K562 (cell line): ENCODE measurements at regions not wholly inside any gene's neighbourhood (a gene's known extent, or its start where the extent isn't known, plus 50 kb on each side); places are given as distances from the start of the nearest gene placed in this dataset.

Source experiments
- ATAC-seq: fragments of 200-7000 bp; cut with Tn5 transposase; 3 replicates; pipeline ENCODE4 v1.9.1; 2020; ENCODE audit warnings: moderate library complexity
- BruUV-seq: library from RNA; stranded (reverse); fragments of 400-500 nt; replicated peaks from 2 replicates; lab custom pipeline; 2021; lab: Mats Ljungman, UMichigan
- CTCF ChIA-PET: fragments of 300-600 bp; formaldehyde crosslinking; extraction: SDS; loops from one replicate; lab custom pipeline; 2021; ENCODE audit warnings: low intra/inter-chr PET ratio; lab: Yijun Ruan, JAX
- POLR2A ChIA-PET: fragments of 300-600, 350-650 bp; sonication (Branson Sonifier 250); formaldehyde crosslinking; extraction: SDS; loops from one replicate; lab custom pipeline; 2021; ENCODE audit warnings: antibody characterized with exemption, inconsistent platforms; lab: Yijun Ruan, JAX
- DNase-seq, 4 experiments: peaks; one replicate each; pipeline versions ENCODE4 v3.0.0 to v3.0.0-alpha.2; 2011 to 2018; ENCODE audit warnings: low spot score in 3 of 4, mixed read lengths in 3 of 4; ENCODE audit errors: extremely low read depth in 1 of 4
- FAIRE-seq: peaks from 2 replicates; lab custom pipeline; 2011; peaks lifted over from hg19 to GRCh38; lab: Jason Lieb, UNC
- H2AFZ ChIP-seq: 2 replicates; pipeline ENCODE4 v1.6.0; 2011; ENCODE audit warnings: low read depth, low read length, control low read depth, inconsistent platforms
- H3K27ac ChIP-seq: fragments of 200-600 bp; 3 replicates; pipeline ENCODE4 v1.8.0; 2011; ENCODE audit warnings: low read depth, mild to moderate bottlenecking, control low read depth, inconsistent platforms, low read length, moderate library complexity, mixed read lengths; ENCODE audit errors: extremely low read depth
- H3K27me3 ChIP-seq, 2 experiments: fragments of 300-600 bp in 1 of 2; 2 replicates in 1 of 2; 3 replicates in 1 of 2; pipeline versions ENCODE4 v1.6.0 to v1.8.0; 2011; ENCODE audit warnings: inconsistent platforms in 2 of 2, low read length in 2 of 2, mild to moderate bottlenecking in 1 of 2, mixed read lengths in 1 of 2, moderate library complexity in 1 of 2; ENCODE audit not compliant: control insufficient read depth in 2 of 2, insufficient read depth in 2 of 2
- H3K36me3 ChIP-seq: fragments of 300-600 bp; 3 replicates; pipeline ENCODE4 v1.8.0; 2011; ENCODE audit warnings: mild to moderate bottlenecking, low read length, inconsistent platforms; ENCODE audit not compliant: control insufficient read depth, insufficient read depth
- H3K4me1 ChIP-seq, 2 experiments: fragments of 200-600 bp in 1 of 2; replicated peaks in 1 of 2; 2 replicates in 1 of 2; 3 replicates in 1 of 2; pipeline versions ENCODE4 v1.5.1 to v1.8.0; 2011; ENCODE audit warnings: inconsistent platforms in 2 of 2, low read length in 2 of 2, mild to moderate bottlenecking in 1 of 2, mixed read lengths in 1 of 2, moderate library complexity in 1 of 2; ENCODE audit not compliant: control insufficient read depth in 2 of 2, insufficient read depth in 2 of 2
- H3K4me2 ChIP-seq: 2 replicates; pipeline ENCODE4 v1.6.1; 2011; ENCODE audit warnings: low read length, control low read depth, inconsistent platforms, mixed read lengths; ENCODE audit not compliant: insufficient read depth
- H3K4me3 ChIP-seq: fragments of 200-600 bp; sonication (generic), shearing (Covaris generic); 2 replicates; pipeline ENCODE4 v1.5.1; 2016; ENCODE audit warnings: control low read depth, inconsistent platforms
- H3K79me2 ChIP-seq: fragments of 200-600 bp; 3 replicates; pipeline ENCODE4 v1.8.0; 2011; ENCODE audit warnings: low read length, inconsistent platforms; ENCODE audit not compliant: control insufficient read depth, insufficient read depth
- H3K9ac ChIP-seq, 2 experiments: 2 replicates each; pipeline versions ENCODE4 v1.6.0 to v1.6.1; 2011; ENCODE audit warnings: low read depth in 2 of 2, low read length in 2 of 2, control low read depth in 1 of 2, inconsistent platforms in 1 of 2, mild to moderate bottlenecking in 1 of 2, mixed read lengths in 1 of 2; ENCODE audit not compliant: insufficient read depth in 1 of 2
- H3K9me1 ChIP-seq: one replicate; pipeline ENCODE4 v1.6.0; 2011; ENCODE audit warnings: inconsistent platforms, mild to moderate bottlenecking, low read length, moderate library complexity; ENCODE audit not compliant: control insufficient read depth, insufficient read depth
- H3K9me3 ChIP-seq: replicated peaks from 2 replicates; pipeline ENCODE4 v1.5.1; 2011; ENCODE audit warnings: low read depth, low read length, inconsistent platforms; ENCODE audit not compliant: control insufficient read depth, insufficient read depth
- H4K20me1 ChIP-seq: replicated peaks from 2 replicates; pipeline ENCODE4 v1.6.1; 2011; ENCODE audit warnings: low read length, inconsistent platforms, mixed read lengths; ENCODE audit not compliant: control insufficient read depth, insufficient read depth
- XRCC4 ChIP-seq: IDR thresholded peaks from one replicate; pipeline ENCODE4 v1.6.1; 2011; ENCODE audit not compliant: insufficient read depth, insufficient read length; ENCODE audit errors: extremely low read depth
- WGBS: fragments of 100-300 bp; shearing (Covaris generic); methylation state at CpG from one replicate; pipeline ENCODE4 v1.1.6; 2016; ENCODE audit warnings: low coverage, mixed read lengths; ENCODE audit not compliant: insufficient coverage; ENCODE audit errors: missing lambda C conversion rate; 5-methylcytosine and 5-hydroxymethylcytosine counted together
- in situ Hi-C: fragments of 300-500 bp; cut with MboI; formaldehyde crosslinking; loops from 4 replicates; pipeline ENCODE4 v1.15.0; 2018; ENCODE audit warnings: inconsistent platforms, mixed read lengths
- intact Hi-C: fragments of 100-400 bp; cut with micrococcal nuclease; formaldehyde crosslinking; loops from 2 replicates; pipeline ENCODE4 v1.14.2; 2022
- TF ChIP-seq, protein P1 (sequence below): fragments of 450-650 bp; IDR thresholded peaks from 2 replicates; pipeline ENCODE4 v1.6.1; 2016; ENCODE audit warnings: mild to moderate bottlenecking, moderate library complexity
- TF ChIP-seq, protein P2 (sequence below), 2 experiments: IDR thresholded peaks; 2 replicates each; pipeline ENCODE4 v1.6.1; 2011; ENCODE audit warnings: borderline replicate concordance in 1 of 2, control low read depth in 1 of 2, low read depth in 1 of 2, low read length in 1 of 2, mild to moderate bottlenecking in 1 of 2, mixed read lengths in 1 of 2, moderate library complexity in 1 of 2; ENCODE audit not compliant: insufficient read depth in 1 of 2, insufficient read length in 1 of 2, poor library complexity in 1 of 2, severe bottlenecking in 1 of 2; ENCODE audit errors: extremely low read depth in 1 of 2

- no peaks in the 10 kb centered on the region for H3K4me1 ChIP-seq
- no peaks in the 10 kb centered on the region for H3K9me1 ChIP-seq
- H2AFZ ChIP-seq = no peak overlapping the region
- intact Hi-C loops (loop anchor here (2.0 to 10.0 kb wide), 3 partner anchors 130 to 301 kb away; partner anchors contain the start of gene AGA), in situ Hi-C loops (no loop called here)
- CTCF ChIA-PET = no interaction called here
- FAIRE-seq (no peak), ATAC-seq (peak; percentile 56), DNase-seq (peak in 1 of 4 experiments; percentile 19)
- POLR2A ChIA-PET = interaction anchor here (1.5 kb wide), 1 partner anchor 191 kb away, joined by 4 read pairs; the partner anchor contains the start of gene AGA
- H3K9me3 ChIP-seq = no peaks in the 10 kb centered on the region
- no peak overlapping the region for H3K9ac ChIP-seq
- BruUV-seq = no TSS peak
- no peak overlapping the region for H3K27ac ChIP-seq
- no peaks in the 10 kb centered on the region for H3K27me3 ChIP-seq
- no peaks in the 10 kb centered on the region for H3K36me3 ChIP-seq
- no peaks in the 10 kb centered on the region; the same call in 1 of the 2 replicates for H4K20me1 ChIP-seq
- TF ChIP-seq, protein P1, sequence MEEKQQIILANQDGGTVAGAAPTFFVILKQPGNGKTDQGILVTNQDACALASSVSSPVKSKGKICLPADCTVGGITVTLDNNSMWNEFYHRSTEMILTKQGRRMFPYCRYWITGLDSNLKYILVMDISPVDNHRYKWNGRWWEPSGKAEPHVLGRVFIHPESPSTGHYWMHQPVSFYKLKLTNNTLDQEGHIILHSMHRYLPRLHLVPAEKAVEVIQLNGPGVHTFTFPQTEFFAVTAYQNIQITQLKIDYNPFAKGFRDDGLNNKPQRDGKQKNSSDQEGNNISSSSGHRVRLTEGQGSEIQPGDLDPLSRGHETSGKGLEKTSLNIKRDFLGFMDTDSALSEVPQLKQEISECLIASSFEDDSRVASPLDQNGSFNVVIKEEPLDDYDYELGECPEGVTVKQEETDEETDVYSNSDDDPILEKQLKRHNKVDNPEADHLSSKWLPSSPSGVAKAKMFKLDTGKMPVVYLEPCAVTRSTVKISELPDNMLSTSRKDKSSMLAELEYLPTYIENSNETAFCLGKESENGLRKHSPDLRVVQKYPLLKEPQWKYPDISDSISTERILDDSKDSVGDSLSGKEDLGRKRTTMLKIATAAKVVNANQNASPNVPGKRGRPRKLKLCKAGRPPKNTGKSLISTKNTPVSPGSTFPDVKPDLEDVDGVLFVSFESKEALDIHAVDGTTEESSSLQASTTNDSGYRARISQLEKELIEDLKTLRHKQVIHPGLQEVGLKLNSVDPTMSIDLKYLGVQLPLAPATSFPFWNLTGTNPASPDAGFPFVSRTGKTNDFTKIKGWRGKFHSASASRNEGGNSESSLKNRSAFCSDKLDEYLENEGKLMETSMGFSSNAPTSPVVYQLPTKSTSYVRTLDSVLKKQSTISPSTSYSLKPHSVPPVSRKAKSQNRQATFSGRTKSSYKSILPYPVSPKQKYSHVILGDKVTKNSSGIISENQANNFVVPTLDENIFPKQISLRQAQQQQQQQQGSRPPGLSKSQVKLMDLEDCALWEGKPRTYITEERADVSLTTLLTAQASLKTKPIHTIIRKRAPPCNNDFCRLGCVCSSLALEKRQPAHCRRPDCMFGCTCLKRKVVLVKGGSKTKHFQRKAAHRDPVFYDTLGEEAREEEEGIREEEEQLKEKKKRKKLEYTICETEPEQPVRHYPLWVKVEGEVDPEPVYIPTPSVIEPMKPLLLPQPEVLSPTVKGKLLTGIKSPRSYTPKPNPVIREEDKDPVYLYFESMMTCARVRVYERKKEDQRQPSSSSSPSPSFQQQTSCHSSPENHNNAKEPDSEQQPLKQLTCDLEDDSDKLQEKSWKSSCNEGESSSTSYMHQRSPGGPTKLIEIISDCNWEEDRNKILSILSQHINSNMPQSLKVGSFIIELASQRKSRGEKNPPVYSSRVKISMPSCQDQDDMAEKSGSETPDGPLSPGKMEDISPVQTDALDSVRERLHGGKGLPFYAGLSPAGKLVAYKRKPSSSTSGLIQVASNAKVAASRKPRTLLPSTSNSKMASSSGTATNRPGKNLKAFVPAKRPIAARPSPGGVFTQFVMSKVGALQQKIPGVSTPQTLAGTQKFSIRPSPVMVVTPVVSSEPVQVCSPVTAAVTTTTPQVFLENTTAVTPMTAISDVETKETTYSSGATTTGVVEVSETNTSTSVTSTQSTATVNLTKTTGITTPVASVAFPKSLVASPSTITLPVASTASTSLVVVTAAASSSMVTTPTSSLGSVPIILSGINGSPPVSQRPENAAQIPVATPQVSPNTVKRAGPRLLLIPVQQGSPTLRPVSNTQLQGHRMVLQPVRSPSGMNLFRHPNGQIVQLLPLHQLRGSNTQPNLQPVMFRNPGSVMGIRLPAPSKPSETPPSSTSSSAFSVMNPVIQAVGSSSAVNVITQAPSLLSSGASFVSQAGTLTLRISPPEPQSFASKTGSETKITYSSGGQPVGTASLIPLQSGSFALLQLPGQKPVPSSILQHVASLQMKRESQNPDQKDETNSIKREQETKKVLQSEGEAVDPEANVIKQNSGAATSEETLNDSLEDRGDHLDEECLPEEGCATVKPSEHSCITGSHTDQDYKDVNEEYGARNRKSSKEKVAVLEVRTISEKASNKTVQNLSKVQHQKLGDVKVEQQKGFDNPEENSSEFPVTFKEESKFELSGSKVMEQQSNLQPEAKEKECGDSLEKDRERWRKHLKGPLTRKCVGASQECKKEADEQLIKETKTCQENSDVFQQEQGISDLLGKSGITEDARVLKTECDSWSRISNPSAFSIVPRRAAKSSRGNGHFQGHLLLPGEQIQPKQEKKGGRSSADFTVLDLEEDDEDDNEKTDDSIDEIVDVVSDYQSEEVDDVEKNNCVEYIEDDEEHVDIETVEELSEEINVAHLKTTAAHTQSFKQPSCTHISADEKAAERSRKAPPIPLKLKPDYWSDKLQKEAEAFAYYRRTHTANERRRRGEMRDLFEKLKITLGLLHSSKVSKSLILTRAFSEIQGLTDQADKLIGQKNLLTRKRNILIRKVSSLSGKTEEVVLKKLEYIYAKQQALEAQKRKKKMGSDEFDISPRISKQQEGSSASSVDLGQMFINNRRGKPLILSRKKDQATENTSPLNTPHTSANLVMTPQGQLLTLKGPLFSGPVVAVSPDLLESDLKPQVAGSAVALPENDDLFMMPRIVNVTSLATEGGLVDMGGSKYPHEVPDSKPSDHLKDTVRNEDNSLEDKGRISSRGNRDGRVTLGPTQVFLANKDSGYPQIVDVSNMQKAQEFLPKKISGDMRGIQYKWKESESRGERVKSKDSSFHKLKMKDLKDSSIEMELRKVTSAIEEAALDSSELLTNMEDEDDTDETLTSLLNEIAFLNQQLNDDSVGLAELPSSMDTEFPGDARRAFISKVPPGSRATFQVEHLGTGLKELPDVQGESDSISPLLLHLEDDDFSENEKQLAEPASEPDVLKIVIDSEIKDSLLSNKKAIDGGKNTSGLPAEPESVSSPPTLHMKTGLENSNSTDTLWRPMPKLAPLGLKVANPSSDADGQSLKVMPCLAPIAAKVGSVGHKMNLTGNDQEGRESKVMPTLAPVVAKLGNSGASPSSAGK = peak; percentile 47; the same call in 1 of the 2 replicates
- TF ChIP-seq, protein P2, sequence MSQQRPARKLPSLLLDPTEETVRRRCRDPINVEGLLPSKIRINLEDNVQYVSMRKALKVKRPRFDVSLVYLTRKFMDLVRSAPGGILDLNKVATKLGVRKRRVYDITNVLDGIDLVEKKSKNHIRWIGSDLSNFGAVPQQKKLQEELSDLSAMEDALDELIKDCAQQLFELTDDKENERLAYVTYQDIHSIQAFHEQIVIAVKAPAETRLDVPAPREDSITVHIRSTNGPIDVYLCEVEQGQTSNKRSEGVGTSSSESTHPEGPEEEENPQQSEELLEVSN (IDR thresholded peaks at IDR 0.05; ENCODE audit: borderline replicate concordance in 1 of 2, extremely low read depth in 1 of 2, insufficient read depth in 1 of 2, insufficient read length in 1 of 2, low read depth in 1 of 2, low read length in 1 of 2, poor library complexity in 1 of 2, severe bottlenecking in 1 of 2) = peak in 1 of 2 experiments; percentile 49
- TF ChIP-seq XRCC4 = no peak
- 1% methylated on average over 7 of the region's 7 CpGs for WGBS
- no peak overlapping the region for H3K4me2 ChIP-seq
- no peaks in the 10 kb centered on the region for H3K79me2 ChIP-seq
- H3K4me3 ChIP-seq = no peak overlapping the region
Measured at GRCh38 chr4:177251237-177251636, 58.4 kb upstream of the NEIL3 start.
